ENCODE measurements at regions not wholly inside any gene's neighbourhood (a gene's known extent, or its start where the extent isn't known, plus 50 kb on each side); places are given as distances from the start of the nearest gene placed in this dataset.

- TF ChIP-seq, protein P1, sequence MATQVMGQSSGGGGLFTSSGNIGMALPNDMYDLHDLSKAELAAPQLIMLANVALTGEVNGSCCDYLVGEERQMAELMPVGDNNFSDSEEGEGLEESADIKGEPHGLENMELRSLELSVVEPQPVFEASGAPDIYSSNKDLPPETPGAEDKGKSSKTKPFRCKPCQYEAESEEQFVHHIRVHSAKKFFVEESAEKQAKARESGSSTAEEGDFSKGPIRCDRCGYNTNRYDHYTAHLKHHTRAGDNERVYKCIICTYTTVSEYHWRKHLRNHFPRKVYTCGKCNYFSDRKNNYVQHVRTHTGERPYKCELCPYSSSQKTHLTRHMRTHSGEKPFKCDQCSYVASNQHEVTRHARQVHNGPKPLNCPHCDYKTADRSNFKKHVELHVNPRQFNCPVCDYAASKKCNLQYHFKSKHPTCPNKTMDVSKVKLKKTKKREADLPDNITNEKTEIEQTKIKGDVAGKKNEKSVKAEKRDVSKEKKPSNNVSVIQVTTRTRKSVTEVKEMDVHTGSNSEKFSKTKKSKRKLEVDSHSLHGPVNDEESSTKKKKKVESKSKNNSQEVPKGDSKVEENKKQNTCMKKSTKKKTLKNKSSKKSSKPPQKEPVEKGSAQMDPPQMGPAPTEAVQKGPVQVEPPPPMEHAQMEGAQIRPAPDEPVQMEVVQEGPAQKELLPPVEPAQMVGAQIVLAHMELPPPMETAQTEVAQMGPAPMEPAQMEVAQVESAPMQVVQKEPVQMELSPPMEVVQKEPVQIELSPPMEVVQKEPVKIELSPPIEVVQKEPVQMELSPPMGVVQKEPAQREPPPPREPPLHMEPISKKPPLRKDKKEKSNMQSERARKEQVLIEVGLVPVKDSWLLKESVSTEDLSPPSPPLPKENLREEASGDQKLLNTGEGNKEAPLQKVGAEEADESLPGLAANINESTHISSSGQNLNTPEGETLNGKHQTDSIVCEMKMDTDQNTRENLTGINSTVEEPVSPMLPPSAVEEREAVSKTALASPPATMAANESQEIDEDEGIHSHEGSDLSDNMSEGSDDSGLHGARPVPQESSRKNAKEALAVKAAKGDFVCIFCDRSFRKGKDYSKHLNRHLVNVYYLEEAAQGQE (IDR thresholded peaks at IDR 0.05; ENCODE audit: insufficient read depth in 1 of 2, low read depth in 2 of 2, low read length in 2 of 2): no peak
- TF ChIP-seq TAF1 (IDR thresholded peaks at IDR 0.05; ENCODE audit: borderline replicate concordance, insufficient read depth, low read length) (no peak), POLR2AphosphoS5 (IDR thresholded peaks at IDR 0.05; ENCODE audit: low read depth, low read length) (no peak), SIN3A (IDR thresholded peaks at IDR 0.05; ENCODE audit: borderline replicate concordance, insufficient read depth, low read length) (no peak), FOXP2 (optimal IDR thresholded peaks at IDR 0.05; ENCODE audit: borderline replicate concordance, extremely low read depth, extremely low read length, insufficient read depth) (no peak)
Measured at GRCh38 chr1:38700077-38700470, 159.5 kb downstream of the RRAGC start.

DNA sequence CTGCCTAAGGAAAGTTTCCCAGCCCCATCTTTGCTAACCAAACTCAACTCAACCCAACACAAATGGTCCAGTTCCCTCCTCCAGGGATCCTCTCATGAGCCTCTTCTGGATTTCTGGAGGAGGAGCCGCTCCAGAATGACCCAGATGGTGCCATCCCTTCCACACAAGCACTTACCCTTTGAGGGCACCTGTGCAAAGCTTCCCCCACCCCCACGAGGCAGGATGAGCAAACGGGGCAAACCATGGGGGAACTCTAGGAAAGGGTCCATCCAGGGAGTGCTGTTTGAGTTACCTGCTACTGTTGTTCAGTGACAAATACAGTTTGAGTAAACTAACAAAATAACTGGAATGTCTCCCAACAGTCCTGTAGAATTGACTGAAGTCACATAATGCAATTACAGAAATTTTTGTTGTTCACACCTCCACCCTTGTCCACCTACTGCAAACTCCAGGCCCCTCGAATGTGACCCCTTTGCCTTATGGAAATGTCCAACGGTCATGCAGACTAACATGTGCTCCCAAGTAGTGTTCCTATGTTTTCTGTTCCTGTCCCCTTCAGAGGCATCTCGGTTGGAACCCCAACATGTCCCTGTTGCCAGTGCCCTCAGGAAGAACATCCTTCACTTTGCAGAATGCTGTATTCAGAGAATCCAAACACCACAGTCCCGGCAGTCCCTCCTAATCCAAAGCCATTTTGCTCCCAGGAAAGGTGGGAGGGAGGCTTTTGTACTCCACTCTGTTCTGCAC, 160.1 kb downstream of the RRAGC start:
- TF ChIP-seq SIN3A (IDR thresholded peaks at IDR 0.05; ENCODE audit: borderline replicate concordance, insufficient read depth, low read length): no peak

DNA sequence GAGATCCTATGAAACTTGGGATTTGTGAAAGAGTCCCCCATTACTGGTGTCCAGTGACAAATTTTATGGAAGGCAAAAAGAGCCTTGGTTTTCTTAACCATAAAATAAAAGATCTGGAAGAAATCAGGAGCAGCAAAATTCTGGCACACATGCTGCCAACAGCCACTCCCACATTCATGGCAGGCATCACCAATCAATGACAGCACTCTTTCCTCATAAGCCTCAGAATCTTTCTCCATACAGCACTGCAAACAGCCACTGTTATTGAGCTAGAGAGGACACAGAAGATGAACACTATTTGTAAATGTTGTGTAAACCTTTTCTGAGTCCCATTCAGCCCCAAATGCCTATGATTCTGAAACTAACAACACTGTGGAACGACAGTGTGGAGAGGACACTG, 162.2 kb downstream of the RRAGC start:
- TF ChIP-seq SIN3A (IDR thresholded peaks at IDR 0.05; ENCODE audit: borderline replicate concordance, insufficient read depth, low read length) (no peak), FOXP2 (optimal IDR thresholded peaks at IDR 0.05; ENCODE audit: borderline replicate concordance, extremely low read depth, extremely low read length, insufficient read depth) (no peak), TAF1 (IDR thresholded peaks at IDR 0.05; ENCODE audit: borderline replicate concordance, insufficient read depth, low read length) (no peak), POLR2AphosphoS5 (IDR thresholded peaks at IDR 0.05; ENCODE audit: low read depth, low read length) (no peak)
- TF ChIP-seq, protein P1 (IDR thresholded peaks at IDR 0.05; ENCODE audit: insufficient read depth in 1 of 2, low read depth in 2 of 2, low read length in 2 of 2): no peak

- TF ChIP-seq SIN3A (IDR thresholded peaks at IDR 0.05; ENCODE audit: borderline replicate concordance, insufficient read depth, low read length): no peak
- TF ChIP-seq, protein P1 (IDR thresholded peaks at IDR 0.05; ENCODE audit: insufficient read depth in 1 of 2, low read depth in 2 of 2, low read length in 2 of 2): no peak
- TF ChIP-seq FOXP2 (optimal IDR thresholded peaks at IDR 0.05; ENCODE audit: borderline replicate concordance, extremely low read depth, extremely low read length, insufficient read depth): no peak
- TF ChIP-seq POLR2AphosphoS5 (IDR thresholded peaks at IDR 0.05; ENCODE audit: low read depth, low read length): no peak
- TF ChIP-seq TAF1 (IDR thresholded peaks at IDR 0.05; ENCODE audit: borderline replicate concordance, insufficient read depth, low read length): no peak
Measured at GRCh38 chr1:38696371-38696770, 163.2 kb downstream of the RRAGC start.

DNA sequence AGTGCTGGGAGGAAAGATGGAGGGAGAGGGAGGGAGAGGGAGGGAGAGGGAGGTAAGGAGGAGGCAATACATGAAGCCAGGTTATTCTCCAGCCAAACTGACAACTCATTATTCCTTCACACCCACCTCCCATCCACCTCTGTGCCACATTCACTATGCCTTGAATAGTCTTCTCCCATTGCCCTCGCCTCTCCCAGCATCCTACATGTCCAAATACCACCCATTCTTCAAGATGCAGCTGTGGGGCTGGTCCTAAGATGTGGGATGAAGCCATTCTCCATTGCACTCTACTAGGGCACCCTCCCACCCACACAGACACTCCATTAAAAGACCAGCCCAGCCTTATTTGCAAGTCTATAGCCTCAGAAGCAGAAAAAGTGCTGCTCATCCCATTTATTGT, 165.8 kb downstream of the RRAGC start:
- TF ChIP-seq SIN3A (IDR thresholded peaks at IDR 0.05; ENCODE audit: borderline replicate concordance, insufficient read depth, low read length): no peak

DNA sequence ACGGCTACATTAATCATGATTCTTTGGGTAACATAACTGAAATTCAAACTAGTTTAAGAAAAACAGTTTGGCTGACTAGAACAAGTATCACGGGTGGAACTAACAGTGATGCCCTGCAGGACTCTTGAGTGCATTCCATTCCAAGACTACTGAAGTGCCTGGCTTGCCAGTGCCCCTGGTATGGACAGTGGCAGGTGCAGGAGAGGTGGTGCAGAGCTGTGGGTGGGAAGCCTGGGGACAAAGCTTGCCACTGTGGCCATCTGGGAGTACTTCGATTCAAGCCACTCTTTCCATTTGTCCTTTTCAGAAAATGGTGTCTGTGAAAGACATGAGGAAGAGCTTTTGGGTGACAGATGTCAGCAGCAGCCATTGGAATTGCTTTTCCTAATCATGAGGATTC, 166.5 kb downstream of the RRAGC start:
- no peak for TF ChIP-seq TAF1 (IDR thresholded peaks at IDR 0.05; ENCODE audit: borderline replicate concordance, insufficient read depth, low read length)
- TF ChIP-seq POLR2AphosphoS5 (IDR thresholded peaks at IDR 0.05; ENCODE audit: low read depth, low read length): no peak
- no peak for TF ChIP-seq SIN3A (IDR thresholded peaks at IDR 0.05; ENCODE audit: borderline replicate concordance, insufficient read depth, low read length)
- TF ChIP-seq, protein P1 (IDR thresholded peaks at IDR 0.05; ENCODE audit: insufficient read depth in 1 of 2, low read depth in 2 of 2, low read length in 2 of 2): no peak
- no peak for TF ChIP-seq FOXP2 (optimal IDR thresholded peaks at IDR 0.05; ENCODE audit: borderline replicate concordance, extremely low read depth, extremely low read length, insufficient read depth)

Data from PFSK-1 (cell line).